Fibroblast of villous mesenchyme (primary cell): ENCODE measurements at regions not wholly inside any gene's neighbourhood (a gene's known extent, or its start where the extent isn't known, plus 50 kb on each side); places are given as distances from the start of the nearest gene placed in this dataset.
A peak's percentile ranks its signal among the peaks of the same experiment; 100 is the strongest.
"Not testable (repeated sequence)": the region's sequence is repeated elsewhere in the genome, so short reads cannot be mapped to it uniquely, and the experiment has no call there.

Experiments used
- DNase-seq: peaks from one replicate; pipeline ENCODE4 v3.0.0-alpha.2; 2010; ENCODE audit warnings: low read depth
- H3K4me3 ChIP-seq: 2 replicates; pipeline ENCODE4 v1.5.1; 2011; ENCODE audit warnings: low read depth, mild to moderate bottlenecking, low read length
- CTCF ChIP-seq: IDR thresholded peaks from 2 replicates; pipeline ENCODE4 v1.5.1; 2012; ENCODE audit warnings: low read depth, mild to moderate bottlenecking, low read length; ENCODE audit not compliant: insufficient read depth

GRCh38 chrX:47748576-47748975 lies 88.1 kb upstream of the ZNF81 start:
- DNase-seq, result peak; percentile 58
- no peak overlapping the region for H3K4me3 ChIP-seq
- no peak for TF ChIP-seq CTCF

- DNase-seq, result peak; percentile 73
- no peak overlapping the region for H3K4me3 ChIP-seq
Measured at GRCh38 chrX:47746446-47746845, 87.5 kb upstream of the UXT start.

GRCh38 chrX:47745416-47745815 lies 86.4 kb upstream of the UXT start:
- no peak for TF ChIP-seq CTCF
- peak; percentile 43 for DNase-seq
- H3K4me3 ChIP-seq, result no peak overlapping the region

More at GRCh38 chrX:47746446-47746845, 87.5 kb upstream of the UXT start:
- no peak for TF ChIP-seq CTCF

- H3K4me3 ChIP-seq, result no peak overlapping the region
- no peak for TF ChIP-seq CTCF
- DNase-seq, result peak; percentile 68
Measured at GRCh38 chrX:47743504-47743903, 84.5 kb upstream of the UXT start.

GRCh38 chrX:47738870-47739269 lies 79.9 kb upstream of the UXT start:
- H3K4me3 ChIP-seq, DNase-seq: not testable (repeated sequence)

- no peak for DNase-seq
- TF ChIP-seq CTCF, result no peak
Measured at GRCh38 chrX:47723689-47724088, 64.7 kb upstream of the UXT start.

GRCh38 chrX:47723083-47723482 lies 64.1 kb upstream of the UXT start:
- H3K4me3 ChIP-seq, result no peak overlapping the region
- DNase-seq, result no peak
- no peak for TF ChIP-seq CTCF

More at GRCh38 chrX:47723689-47724088, 64.7 kb upstream of the UXT start:
- H3K4me3 ChIP-seq, result no peak overlapping the region
